Duodenal mucosa (tissue), 2 donors: ENCODE measurements at regions not wholly inside any gene's neighbourhood (a gene's known extent, or its start where the extent isn't known, plus 50 kb on each side); places are given as distances from the start of the nearest gene placed in this dataset.

Experiments used
- H3K27ac ChIP-seq: one replicate; pipeline ENCODE4 v1.7.0; 2013; ENCODE audit warnings: low read depth, low read length
- H3K27me3 ChIP-seq, 2 donors: one replicate each; pipeline ENCODE4 v1.7.0; 2013; ENCODE audit warnings: low read length in 2 of 2, control low read depth in 1 of 2; ENCODE audit not compliant: insufficient read depth in 2 of 2, control insufficient read depth in 1 of 2
- H3K36me3 ChIP-seq, 2 donors: one replicate each; pipeline ENCODE4 v1.7.0; 2013; ENCODE audit warnings: low read length in 2 of 2, control low read depth in 1 of 2; ENCODE audit not compliant: insufficient read depth in 2 of 2, control insufficient read depth in 1 of 2
- H3K4me1 ChIP-seq, 2 donors: one replicate each; pipeline ENCODE4 v1.7.0; 2013; ENCODE audit warnings: low read length in 2 of 2, control low read depth in 1 of 2; ENCODE audit not compliant: insufficient read depth in 2 of 2, control insufficient read depth in 1 of 2
- H3K4me3 ChIP-seq, 2 donors: one replicate each; pipeline ENCODE4 v1.7.0; 2013; ENCODE audit warnings: low read length in 2 of 2, low read depth in 1 of 2
- H3K9ac ChIP-seq, 2 donors: one replicate each; pipeline ENCODE4 v1.7.0; 2013; ENCODE audit warnings: low read length in 2 of 2, low read depth in 1 of 2
- H3K9me3 ChIP-seq, 2 donors: one replicate each; pipeline ENCODE4 v1.7.0; 2013; ENCODE audit warnings: low read length in 2 of 2, control low read depth in 1 of 2; ENCODE audit not compliant: control insufficient read depth in 1 of 2

- Histone ChIP-seq H3K27me3 (no peaks in the 10 kb centered on the region), H3K36me3 (no peaks in the 10 kb centered on the region), H3K4me1 (peaks cover 3 to 11% of the 10 kb centered on the region in 2 donors), H3K9me3 (no peaks in the 10 kb centered on the region), H3K4me3 (no peak overlapping the region), H3K9ac (no peak overlapping the region), H3K27ac (no peak overlapping the region)
These were observed 169.5 kb downstream of the ZNF608 start for GRCh38 chr5:124576848-124577409.

- Histone ChIP-seq H3K27ac (no peak overlapping the region), H3K9ac (no peak overlapping the region), H3K4me3 (no peak overlapping the region)
These were observed 170.7 kb downstream of the ZNF608 start for GRCh38 chr5:124575725-124576124.

GRCh38 chr5:124574521-124575436, 171.7 kb downstream of the ZNF608 start:
- no peaks in the 10 kb centered on the region for H3K9me3 ChIP-seq
- H3K27ac ChIP-seq: no peak overlapping the region
- H3K36me3 ChIP-seq: no peaks in the 10 kb centered on the region
- H3K4me3 ChIP-seq: no peak overlapping the region
- no peak overlapping the region for H3K9ac ChIP-seq
- no peaks in the 10 kb centered on the region for H3K27me3 ChIP-seq
- no peaks in the 10 kb centered on the region for H3K4me1 ChIP-seq

More at GRCh38 chr5:124575725-124576124, 170.7 kb downstream of the ZNF608 start:
- H3K27me3 ChIP-seq: no peaks in the 10 kb centered on the region
- no peaks in the 10 kb centered on the region for H3K4me1 ChIP-seq
- H3K36me3 ChIP-seq: no peaks in the 10 kb centered on the region
- no peaks in the 10 kb centered on the region for H3K9me3 ChIP-seq

GRCh38 chr5:124572971-124573370, 173.5 kb downstream of the ZNF608 start:
- Histone ChIP-seq H3K36me3 (no peaks in the 10 kb centered on the region), H3K9ac (no peak overlapping the region), H3K9me3 (no peaks in the 10 kb centered on the region), H3K27me3 (no peaks in the 10 kb centered on the region), H3K4me3 (no peak overlapping the region), H3K4me1 (no peaks in the 10 kb centered on the region), H3K27ac (no peak overlapping the region)

DNA sequence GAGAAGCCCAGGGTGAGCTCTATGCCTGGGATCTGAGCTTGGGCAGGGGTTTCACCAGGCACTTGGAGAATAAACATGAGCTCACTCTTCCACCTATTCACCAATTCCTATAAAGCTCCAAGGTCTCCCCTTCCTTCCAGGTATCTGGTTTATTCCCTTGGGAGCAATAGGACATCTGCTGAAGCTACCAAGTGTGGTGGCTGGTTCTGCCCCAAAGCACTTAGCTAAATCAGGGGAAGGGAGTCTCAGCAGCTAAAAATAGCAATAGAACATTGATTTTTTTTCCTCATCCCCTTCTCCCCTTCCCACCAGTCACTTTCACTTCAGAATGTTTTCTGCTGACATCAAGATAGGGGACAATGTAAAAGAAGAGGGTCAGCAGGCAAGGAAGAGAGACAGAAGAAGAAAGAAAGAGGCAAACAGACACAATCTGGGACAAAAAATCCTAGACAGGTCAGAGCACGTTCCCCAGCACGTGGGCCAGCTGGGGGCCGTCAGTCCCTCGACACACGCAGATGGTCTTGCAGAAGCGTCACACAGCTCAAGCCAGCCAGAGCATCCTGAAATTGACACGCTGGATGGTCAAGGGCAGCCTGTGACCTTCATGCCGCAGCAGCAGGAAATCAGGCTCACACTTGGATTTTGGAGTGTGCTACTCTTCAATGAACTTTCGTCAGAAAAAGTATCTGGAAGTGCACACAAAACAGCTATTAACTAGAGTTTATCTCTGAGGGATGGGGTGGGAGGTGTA, 176.0 kb downstream of the ZNF608 start:
- no peaks in the 10 kb centered on the region for H3K9me3 ChIP-seq
- H3K4me3 ChIP-seq: no peak overlapping the region
- H3K36me3 ChIP-seq: no peaks in the 10 kb centered on the region
- no peaks in the 10 kb centered on the region for H3K4me1 ChIP-seq
- no peak overlapping the region for H3K9ac ChIP-seq
- H3K27ac ChIP-seq: no peak overlapping the region
- no peaks in the 10 kb centered on the region for H3K27me3 ChIP-seq

GRCh38 chr5:124566875-124567450, 179.5 kb downstream of the ZNF608 start:
- Histone ChIP-seq H3K36me3 (no peaks in the 10 kb centered on the region), H3K4me1 (no peaks in the 10 kb centered on the region), H3K9ac (no peak overlapping the region)

GRCh38 chr5:124561451-124561850, 185.0 kb downstream of the ZNF608 start:
- Histone ChIP-seq H3K9ac (no peak overlapping the region), H3K4me1 (no peaks in the 10 kb centered on the region), H3K4me3 (no peak overlapping the region), H3K36me3 (no peaks in the 10 kb centered on the region), H3K27me3 (no peaks in the 10 kb centered on the region), H3K9me3 (no peaks in the 10 kb centered on the region), H3K27ac (no peak overlapping the region)

More at GRCh38 chr5:124566875-124567450, 179.5 kb downstream of the ZNF608 start:
- Histone ChIP-seq H3K4me3 (no peak overlapping the region), H3K27me3 (no peaks in the 10 kb centered on the region), H3K9me3 (no peaks in the 10 kb centered on the region), H3K27ac (no peak overlapping the region)

GRCh38 chr5:124560370-124560769, 186.1 kb downstream of the ZNF608 start:
- H3K4me3 ChIP-seq: no peak overlapping the region
- no peak overlapping the region for H3K27ac ChIP-seq
- H3K9me3 ChIP-seq: no peaks in the 10 kb centered on the region
- H3K9ac ChIP-seq: no peak overlapping the region
- no peaks in the 10 kb centered on the region for H3K36me3 ChIP-seq
- H3K4me1 ChIP-seq: no peaks in the 10 kb centered on the region
- H3K27me3 ChIP-seq: no peaks in the 10 kb centered on the region

GRCh38 chr5:124557761-124558160, 188.7 kb downstream of the ZNF608 start:
- no peak overlapping the region for H3K4me3 ChIP-seq
- H3K4me1 ChIP-seq: no peaks in the 10 kb centered on the region
- no peaks in the 10 kb centered on the region for H3K27me3 ChIP-seq
- H3K36me3 ChIP-seq: no peaks in the 10 kb centered on the region
- no peak overlapping the region for H3K9ac ChIP-seq
- no peaks in the 10 kb centered on the region for H3K9me3 ChIP-seq
- H3K27ac ChIP-seq: no peak overlapping the region
